NCI-H345 (cell line): ENCODE measurements at regions not wholly inside any gene's neighbourhood (a gene's known extent, or its start where the extent isn't known, plus 50 kb on each side); places are given as distances from the start of the nearest gene placed in this dataset.
"Not testable (repeated sequence)": the region's sequence is repeated elsewhere in the genome, so short reads cannot be mapped to it uniquely, and the experiment has no call there.

Experiments used
- DNase-seq: peaks from one replicate; lab custom pipeline; 2025; lab: John Stamatoyannopoulos, UW

DNA sequence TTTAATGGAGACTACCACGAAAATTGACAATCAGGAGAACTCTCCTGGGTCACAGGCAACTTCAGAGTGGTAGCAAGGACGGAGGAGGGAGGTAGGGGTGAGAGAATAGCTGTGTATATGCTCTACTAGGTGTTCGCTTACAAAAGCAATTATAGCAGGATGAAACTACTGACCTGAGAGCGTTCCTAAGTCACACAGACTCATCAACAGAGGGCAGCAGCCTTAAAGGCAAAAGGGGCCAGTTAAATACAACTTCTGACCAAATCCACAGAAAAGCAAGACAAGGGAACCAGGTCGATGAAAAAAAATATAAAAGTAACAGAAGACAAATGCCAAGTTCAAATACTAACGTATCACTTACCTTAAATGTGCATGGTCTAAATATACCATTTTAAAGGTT is 894.6 kb downstream of the PLOD2 start:
- DNase-seq, result no peak

DNA sequence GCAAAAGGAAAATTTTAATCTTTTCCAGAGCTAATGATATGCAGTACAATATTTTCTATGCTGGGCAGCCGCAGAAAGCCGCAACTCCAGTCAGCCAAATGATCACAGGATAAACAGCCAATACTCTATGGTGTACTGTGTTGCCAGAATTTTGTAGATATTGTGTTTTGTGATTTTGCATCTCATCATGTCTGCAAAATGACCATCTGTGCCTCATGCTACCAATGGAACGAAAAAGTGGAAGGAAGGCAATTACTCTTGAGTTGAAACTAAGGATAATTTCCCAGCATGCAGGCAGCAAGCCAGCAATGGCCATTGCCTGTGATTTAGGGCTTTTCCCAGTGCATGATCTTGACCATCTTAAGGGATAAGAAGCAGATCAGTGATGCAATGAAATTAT is 891.9 kb downstream of the PLOD2 start:
- no peak for DNase-seq

DNA sequence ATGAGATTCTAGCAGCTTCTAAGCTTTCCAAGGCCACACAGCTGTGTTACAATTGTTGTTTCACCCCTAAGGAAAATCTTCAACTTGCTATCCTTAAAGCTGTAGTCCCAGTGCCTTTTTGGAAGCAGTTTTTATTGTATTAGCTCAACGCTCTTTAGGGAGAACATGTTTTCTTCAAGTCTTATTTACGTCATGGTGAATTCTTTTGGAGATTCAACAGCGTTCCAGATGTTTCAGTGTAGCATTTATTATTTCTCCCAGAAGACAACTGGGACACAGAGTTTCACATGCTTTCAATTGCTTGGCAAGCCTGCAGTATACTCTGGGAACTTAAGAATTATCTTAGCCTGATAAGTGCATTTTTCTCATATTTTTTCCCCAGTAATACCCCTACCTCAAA is 888.3 kb downstream of the PLOD2 start:
- no peak for DNase-seq

DNA sequence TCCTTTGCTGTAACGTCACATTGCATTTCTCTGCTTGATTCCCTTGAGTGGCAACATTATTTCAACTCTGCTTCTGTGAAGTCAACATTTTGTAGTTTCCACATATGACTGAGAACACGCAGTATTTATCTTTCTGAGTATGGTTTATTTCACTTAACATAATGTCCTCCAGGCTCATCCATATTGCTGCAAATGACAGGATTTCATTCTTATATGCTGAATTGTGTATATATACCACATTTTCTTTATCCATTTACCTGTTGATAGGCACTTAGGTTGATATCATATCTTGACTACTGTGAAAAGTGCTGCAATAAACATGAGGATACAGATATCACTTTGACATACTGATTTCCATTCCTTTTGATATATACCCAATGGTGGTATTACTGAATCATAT is 878.5 kb downstream of the PLOD2 start:
- DNase-seq, result no peak

DNA sequence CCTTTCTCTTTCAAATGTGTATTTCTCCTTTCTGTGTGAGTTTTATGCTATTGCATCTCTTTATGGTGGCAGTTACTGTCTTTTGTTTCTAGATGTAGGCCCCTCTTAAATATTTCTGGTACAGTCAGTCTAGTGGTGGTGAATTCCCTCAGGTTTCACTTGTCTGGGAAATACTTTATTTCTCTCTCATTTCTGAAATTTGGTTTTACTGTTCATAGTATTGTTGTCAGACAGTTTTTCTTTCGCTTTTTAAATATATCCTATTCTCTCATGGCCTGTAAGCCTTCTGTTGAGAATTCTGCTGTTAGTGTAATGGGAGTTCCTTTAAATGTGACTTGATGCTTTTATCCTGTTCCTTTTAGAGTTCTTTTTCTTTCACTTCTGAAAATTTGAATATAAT is 874.0 kb downstream of the PLOD2 start:
- no peak for DNase-seq

DNA sequence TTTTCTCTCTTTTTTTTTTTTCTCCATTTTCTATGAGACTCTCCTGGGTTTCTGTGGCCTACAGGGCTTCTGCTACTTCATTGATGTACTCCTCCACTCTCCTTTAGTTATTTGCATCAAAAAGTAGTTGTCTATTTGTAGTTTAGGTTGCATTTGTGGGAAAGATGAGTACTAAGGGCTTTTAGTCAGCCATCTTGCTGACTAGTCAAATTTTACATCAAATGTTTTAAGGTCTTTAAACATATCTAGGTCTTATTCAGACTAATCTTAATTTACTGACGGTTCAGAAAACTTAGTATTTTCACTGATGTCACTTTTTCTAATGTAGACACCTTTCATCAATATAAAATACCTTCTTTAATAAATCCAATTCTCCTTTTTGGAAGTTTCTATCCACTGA is 871.0 kb downstream of the PLOD2 start:
- DNase-seq, result no peak

DNA sequence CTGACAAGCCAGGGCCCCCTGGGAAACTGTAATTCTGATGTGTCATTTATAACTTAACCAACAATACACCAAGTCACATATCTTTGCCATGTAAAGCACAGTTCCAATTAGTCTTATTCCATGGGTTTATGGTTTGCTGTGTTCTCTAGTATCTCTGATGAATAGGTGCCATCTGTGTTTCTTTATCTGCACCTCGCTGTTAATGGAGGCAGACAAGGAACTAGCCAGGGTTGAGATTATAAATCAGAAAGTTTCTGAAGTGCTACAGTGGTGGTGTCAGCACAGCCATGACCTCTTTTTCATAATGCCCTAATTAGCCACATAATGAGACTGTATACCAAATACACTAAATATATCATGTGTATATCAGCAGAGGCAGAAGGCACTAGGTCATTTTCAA is 866.4 kb downstream of the PLOD2 start:
- DNase-seq, result no peak

GRCh38 chr3:145307272-145307671 is 853.7 kb downstream of the PLOD2 start:
- DNase-seq, result no peak

DNA sequence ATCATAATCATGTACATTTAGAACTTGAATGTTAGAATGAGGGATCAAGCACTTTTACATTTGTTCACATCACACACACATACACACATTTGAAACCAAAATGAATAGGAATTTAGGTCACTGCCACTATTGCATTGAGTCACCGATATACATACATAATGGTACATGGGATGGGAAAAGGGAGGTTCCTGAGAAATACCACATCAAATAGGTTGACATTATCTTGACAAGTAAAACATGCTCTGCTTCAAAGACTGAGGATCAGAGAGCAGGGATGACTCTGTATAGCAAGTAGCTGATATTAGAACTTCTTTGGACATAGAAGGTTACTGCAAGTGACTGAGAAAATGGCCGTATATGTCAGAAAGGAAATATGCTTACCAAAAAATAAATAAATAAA is 847.2 kb downstream of the PLOD2 start:
- no peak for DNase-seq

GRCh38 chr3:145316253-145316652 is 844.7 kb downstream of the PLOD2 start:
- not testable (repeated sequence) for DNase-seq

- no peak for DNase-seq
Observed at GRCh38 chr3:145326666-145327065, 834.3 kb downstream of the PLOD2 start.

- not testable (repeated sequence) for DNase-seq
Observed at GRCh38 chr3:145333427-145333826, 827.6 kb downstream of the PLOD2 start.

GRCh38 chr3:145333931-145334330 is 827.1 kb downstream of the PLOD2 start:
- DNase-seq, result no peak

- no peak for DNase-seq
Observed at GRCh38 chr3:145355206-145355605, 805.8 kb downstream of the PLOD2 start.

DNA sequence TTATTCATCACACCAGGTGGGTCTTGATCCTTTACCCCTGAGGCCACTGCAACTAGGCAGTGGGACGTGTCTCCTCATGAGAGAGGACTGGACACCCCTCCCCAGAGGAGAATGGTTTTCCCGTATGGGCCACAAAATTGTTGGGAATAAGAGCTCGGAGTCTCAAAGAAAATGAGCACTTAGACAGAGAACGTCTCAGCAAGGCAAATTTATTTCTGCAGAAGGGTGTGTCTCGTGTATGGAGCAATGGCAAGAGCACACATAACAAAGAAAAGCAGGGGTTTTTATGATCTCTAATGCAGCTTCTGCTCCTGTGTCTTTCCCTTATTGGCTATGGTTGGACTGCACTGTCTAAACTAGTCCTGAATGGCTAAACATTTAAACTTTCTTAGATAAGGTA is 803.5 kb downstream of the PLOD2 start:
- DNase-seq, result no peak

DNA sequence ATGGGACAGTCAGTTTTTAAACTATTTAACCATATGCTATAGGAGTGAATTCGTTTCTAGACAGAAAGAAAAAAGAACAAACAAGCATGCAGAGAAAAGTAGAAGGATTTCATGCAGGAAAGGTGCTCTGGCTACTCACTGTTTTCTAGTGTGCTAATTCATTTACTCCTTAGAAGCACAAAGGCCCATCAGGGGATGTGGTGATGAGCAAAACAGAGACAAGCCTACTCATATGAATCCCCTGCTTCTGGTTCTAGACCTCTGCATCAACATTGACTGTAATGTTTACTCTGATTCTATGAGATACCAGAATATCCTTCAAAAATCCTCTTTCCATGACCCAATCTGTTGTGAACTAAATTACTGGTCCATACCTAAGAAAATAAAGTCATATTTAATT is 801.9 kb downstream of the PLOD2 start:
- no peak for DNase-seq

DNA sequence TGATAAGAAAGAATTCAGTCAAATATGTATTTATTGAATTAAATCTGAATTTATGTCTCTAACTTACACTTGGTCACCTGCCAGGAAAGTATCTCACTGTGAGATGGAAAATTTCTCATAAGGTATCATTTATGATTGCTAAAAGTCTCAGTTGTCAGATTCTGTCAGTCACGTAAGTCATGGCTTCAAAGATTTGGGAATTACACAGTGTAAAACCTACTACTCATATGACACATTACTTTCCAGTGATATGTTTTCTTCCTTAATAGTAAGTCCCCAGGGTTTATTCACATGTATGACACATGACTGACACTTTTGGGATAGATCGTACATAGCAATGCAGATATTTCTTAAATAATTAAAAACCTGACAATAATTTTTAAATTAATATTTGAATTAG is 792.2 kb downstream of the PLOD2 start:
- no peak for DNase-seq

DNA sequence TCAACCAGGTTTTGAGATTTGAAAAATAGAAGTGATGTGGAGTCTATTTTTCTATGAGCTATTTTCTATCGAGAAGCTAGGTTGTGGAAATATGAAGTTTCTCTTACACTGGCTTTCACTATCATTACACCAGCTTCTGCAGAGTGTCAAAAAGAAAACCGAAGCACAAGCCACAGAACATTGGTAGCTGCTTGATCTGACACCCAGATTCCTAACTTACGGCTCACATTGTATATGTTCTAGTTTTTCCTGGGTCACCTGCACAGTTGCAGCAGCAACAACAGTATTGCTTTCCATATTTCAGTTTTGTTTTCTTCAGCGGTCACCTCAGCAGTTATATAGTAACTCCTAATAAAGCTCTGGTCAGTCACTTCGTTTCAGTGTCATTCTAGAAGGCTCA is 790.1 kb downstream of the PLOD2 start:
- no peak for DNase-seq

DNA sequence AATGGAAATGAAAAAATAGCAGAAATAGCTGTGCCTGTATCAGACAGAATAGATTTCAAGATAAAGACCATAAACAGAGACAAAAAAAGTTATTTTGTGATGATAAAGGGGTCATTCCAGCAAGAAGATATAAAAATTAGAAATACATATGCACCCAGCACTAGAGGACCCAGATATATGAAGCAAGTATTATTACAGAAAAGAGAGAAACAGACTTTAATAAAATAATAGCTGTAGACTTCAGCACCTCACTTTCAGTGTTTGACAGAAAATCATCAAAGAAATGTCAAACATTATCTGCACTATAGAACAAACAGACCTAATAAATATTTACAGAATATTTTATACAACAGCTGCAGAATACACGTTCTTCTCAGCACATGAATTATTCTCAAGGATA is 783.7 kb downstream of the PLOD2 start:
- DNase-seq, result no peak

DNA sequence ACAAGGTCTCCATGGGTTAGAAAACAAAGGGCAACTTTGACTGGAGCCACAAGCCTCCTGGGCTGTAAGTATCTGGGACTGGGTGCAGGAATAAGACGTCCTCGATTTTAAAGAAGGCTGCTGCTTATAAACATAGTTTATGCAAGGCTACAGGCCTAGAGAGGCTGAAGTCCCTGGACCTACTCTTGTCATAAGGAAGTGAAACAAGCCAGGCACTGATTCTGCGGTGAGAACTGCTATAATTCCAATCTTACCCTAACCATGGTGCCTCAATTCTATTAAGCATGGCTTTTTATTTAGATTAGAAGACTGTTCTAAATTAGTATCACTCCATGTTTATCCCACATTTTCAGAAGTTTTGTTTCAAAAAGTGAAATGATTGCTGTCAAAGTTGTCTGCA is 777.6 kb downstream of the PLOD2 start:
- DNase-seq, result no peak

DNA sequence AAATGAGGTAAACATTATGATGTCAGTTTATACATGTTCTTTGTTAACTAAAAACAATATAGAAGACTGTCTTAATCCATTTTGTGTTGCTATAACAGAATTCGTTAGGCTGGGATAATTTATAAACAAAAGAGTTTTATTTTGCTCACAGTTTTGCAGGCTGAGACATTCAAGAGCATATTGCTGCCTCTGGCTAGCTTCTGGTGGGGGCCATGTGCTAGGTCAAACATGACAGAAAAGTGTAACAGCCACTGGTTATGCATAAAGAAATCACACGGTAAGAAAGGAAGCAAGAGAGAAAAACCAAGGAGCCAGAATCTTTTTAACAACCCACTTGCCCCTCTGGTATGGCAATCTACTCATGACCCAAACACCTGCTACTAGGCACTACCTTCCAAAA is 776.7 kb downstream of the PLOD2 start:
- no peak for DNase-seq

DNA sequence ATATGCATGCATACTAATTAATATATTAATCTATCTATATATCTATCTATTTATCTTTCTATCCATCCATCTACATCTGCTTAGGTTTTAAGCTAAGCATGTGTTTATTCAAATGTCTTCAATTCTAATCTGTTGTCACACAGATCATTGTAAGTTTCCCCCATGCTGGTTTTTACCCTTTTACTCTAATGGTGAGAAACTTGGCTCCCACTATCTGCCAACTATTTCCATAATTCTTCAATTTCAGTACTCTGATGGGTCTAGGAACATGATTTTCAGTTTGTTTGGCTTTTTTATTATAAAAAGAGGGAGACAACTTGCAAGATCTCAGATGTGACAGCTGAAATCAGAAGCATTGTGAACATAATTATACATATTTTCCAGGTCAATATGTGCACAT is 773.8 kb downstream of the PLOD2 start:
- no peak for DNase-seq

GRCh38 chr3:145395421-145395820 is 765.6 kb downstream of the PLOD2 start:
- DNase-seq, result no peak

- no peak for DNase-seq
Observed at GRCh38 chr3:145411605-145412004, 749.4 kb downstream of the PLOD2 start.

DNA sequence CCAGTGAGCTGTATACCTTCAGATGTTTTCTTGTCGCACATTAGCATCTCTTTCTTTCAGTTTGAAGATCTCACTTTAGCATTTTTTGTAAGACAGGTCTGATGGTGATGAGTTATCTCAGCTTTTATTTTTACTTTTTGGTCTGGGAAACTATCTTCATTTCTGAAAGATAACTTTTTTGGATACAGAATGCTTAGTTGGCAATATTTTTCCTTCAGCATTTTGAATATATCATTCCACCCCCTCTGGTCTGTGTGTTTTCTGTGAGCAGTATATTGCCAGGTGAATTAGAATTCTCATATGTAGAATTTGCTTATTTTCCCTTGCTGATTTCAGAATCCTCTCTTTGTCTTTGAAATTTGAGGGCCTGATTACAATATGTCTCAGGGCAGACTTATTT is 743.3 kb downstream of the PLOD2 start:
- no peak for DNase-seq
